GM12878 (cell line): ENCODE measurements at regions not wholly inside any gene's neighbourhood (a gene's known extent, or its start where the extent isn't known, plus 50 kb on each side); places are given as distances from the start of the nearest gene placed in this dataset.

Source experiments
- ATAC-seq: fragments of 200-7000 bp; cut with Tn5 transposase; 3 replicates; pipeline ENCODE4 v1.9.1; 2020; ENCODE audit warnings: mild to moderate bottlenecking, moderate library complexity
- BruUV-seq: library from RNA; stranded (reverse); fragments of 400-500 nt; replicated peaks from 2 replicates; lab custom pipeline; 2021; lab: Mats Ljungman, UMichigan
- CTCF ChIA-PET: fragments of 300-600 bp; sonication (Branson Sonifier 250); formaldehyde crosslinking; extraction: SDS; loops from one replicate; lab custom pipeline; 2021; ENCODE audit warnings: inconsistent platforms; lab: Yijun Ruan, JAX
- POLR2A ChIA-PET: fragments of 350-600 bp; formaldehyde crosslinking; extraction: SDS; loops from one replicate; lab custom pipeline; 2021; ENCODE audit warnings: inconsistent platforms; lab: Charles Lee
- RAD21 ChIA-PET: fragments of 300-600 bp; sonication (Branson Sonifier 250); formaldehyde crosslinking; loops from one replicate; lab custom pipeline; 2023; ENCODE audit warnings: antibody characterized with exemption; ENCODE audit not compliant: unreplicated experiment; lab: Charles Lee
- SMC1A ChIA-PET: fragments of 300-600 bp; sonication (Branson Sonifier 250); formaldehyde crosslinking; loops from one replicate; lab custom pipeline; 2023; ENCODE audit not compliant: unreplicated experiment, uncharacterized antibody; lab: Charles Lee
- DNase-seq: peaks from one replicate; pipeline ENCODE4 v3.0.0-alpha.2; 2011; ENCODE audit warnings: low read depth, low spot score
- FAIRE-seq: peaks from 3 replicates; lab custom pipeline; 2011; peaks lifted over from hg19 to GRCh38; lab: Jason Lieb, UNC
- H2AFZ ChIP-seq: 2 replicates; pipeline ENCODE4 v1.6.0; 2011; ENCODE audit warnings: low read depth, low read length, control low read depth; ENCODE audit not compliant: control insufficient read depth
- H3K27ac ChIP-seq: 2 replicates; pipeline ENCODE4 v1.5.1; 2011; ENCODE audit warnings: control low read depth; ENCODE audit not compliant: control insufficient read depth, insufficient read depth
- H3K27me3 ChIP-seq, 2 experiments: replicated peaks in 1 of 2; 2 replicates each; pipeline versions ENCODE4 v1.6.0 to v1.6.1; 2011; ENCODE audit warnings: low read length in 1 of 2; ENCODE audit not compliant: control insufficient read depth in 2 of 2, insufficient read depth in 2 of 2
- H3K36me3 ChIP-seq, 2 experiments: 2 replicates each; pipeline ENCODE4 v1.5.1; 2011; ENCODE audit warnings: low read length in 1 of 2; ENCODE audit not compliant: control insufficient read depth in 2 of 2, insufficient read depth in 2 of 2
- H3K4me1 ChIP-seq: 2 replicates; pipeline ENCODE4 v1.6.1; 2011; ENCODE audit warnings: mild to moderate bottlenecking, low read length, moderate library complexity, mixed read lengths; ENCODE audit not compliant: control insufficient read depth, insufficient read depth
- H3K4me2 ChIP-seq: 2 replicates; pipeline ENCODE4 v1.6.0; 2011; ENCODE audit warnings: control low read depth; ENCODE audit not compliant: control insufficient read depth, insufficient read depth
- H3K4me3 ChIP-seq: fragments of 200-600 bp; sonication (generic); 2 replicates; pipeline ENCODE4 v1.5.1; 2016
- H3K79me2 ChIP-seq: 2 replicates; pipeline ENCODE4 v1.6.0; 2011; ENCODE audit warnings: low read length; ENCODE audit not compliant: control insufficient read depth, insufficient read depth
- H3K9ac ChIP-seq: 2 replicates; pipeline ENCODE4 v1.8.0; 2011; ENCODE audit warnings: low read length, control low read depth, mixed read lengths; ENCODE audit not compliant: control insufficient read depth, insufficient read depth
- H3K9me3 ChIP-seq: replicated peaks from 3 replicates; pipeline ENCODE4 v1.5.1; 2011; ENCODE audit warnings: mild to moderate bottlenecking, low read length; ENCODE audit not compliant: control insufficient read depth, insufficient read depth
- H4K20me1 ChIP-seq: 2 replicates; pipeline ENCODE4 v1.6.0; 2011; ENCODE audit not compliant: control insufficient read depth, insufficient read depth
- BMI1 ChIP-seq: fragments of 450-650 bp; IDR thresholded peaks from 2 replicates; pipeline ENCODE4 v1.6.1; 2016; ENCODE audit warnings: mild to moderate bottlenecking, moderate library complexity, borderline replicate concordance
- EP300 ChIP-seq, 2 experiments: fragments of 150-350 bp in 1 of 2; IDR thresholded peaks; 2 replicates each; pipeline ENCODE4 v1.6.1; 2011 to 2012; ENCODE audit warnings: low read depth in 2 of 2, low read length in 2 of 2, borderline replicate concordance in 1 of 2, improper control_type of control experiment in 1 of 2, inconsistent platforms in 1 of 2; ENCODE audit not compliant: control insufficient read depth in 1 of 2
- HDGF ChIP-seq: fragments of 450-650 bp; IDR thresholded peaks from 2 replicates; pipeline ENCODE4 v1.6.1; 2016; ENCODE audit warnings: antibody characterized with exemption
- IRF3 ChIP-seq: fragments of 450-650 bp; IDR thresholded peaks from 2 replicates; pipeline ENCODE4 v1.6.1; 2014; ENCODE audit warnings: mild to moderate bottlenecking
- KAT2A ChIP-seq: conservative IDR thresholded peaks from 2 replicates; pipeline ENCODE4 v1.6.1; 2011; ENCODE audit warnings: low read depth, low read length; ENCODE audit not compliant: control insufficient read depth
- MTA3 ChIP-seq: IDR thresholded peaks from 2 replicates; pipeline ENCODE4 v1.6.1; 2012; ENCODE audit warnings: low read length, inconsistent platforms, borderline replicate concordance
- NR2C1 ChIP-seq: fragments of 450-650 bp; IDR thresholded peaks from 2 replicates; pipeline ENCODE4 v1.6.1; 2017; ENCODE audit warnings: antibody characterized with exemption, mild to moderate bottlenecking, moderate library complexity
- PAX8 ChIP-seq: fragments of 450-650 bp; IDR thresholded peaks from 2 replicates; pipeline ENCODE4 v1.6.1; 2017; ENCODE audit warnings: mild to moderate bottlenecking, moderate library complexity
- RUNX3 ChIP-seq: IDR thresholded peaks from 2 replicates; pipeline ENCODE4 v1.6.1; 2012; ENCODE audit warnings: low read length, inconsistent platforms
- TAF1 ChIP-seq: IDR thresholded peaks from 2 replicates; pipeline ENCODE4 v1.6.1; 2011; ENCODE audit warnings: mild to moderate bottlenecking, low read depth, low read length, borderline replicate concordance
- TCF7 ChIP-seq: IDR thresholded peaks from 2 replicates; pipeline ENCODE4 v1.6.1; 2014; ENCODE audit warnings: antibody characterized with exemption, borderline replicate concordance
- WGBS: methylation state at CpG from one replicate; pipeline ENCODE4 v1.1.6; 2016; ENCODE audit warnings: low lambda C conversion rate; ENCODE audit not compliant: insufficient replicate concordance, insufficient coverage; ENCODE audit errors: missing lambda C conversion rate; 5-methylcytosine and 5-hydroxymethylcytosine counted together
- in situ Hi-C: fragments of 300-500 bp; cut with MboI; formaldehyde crosslinking; loops from 9 replicates; pipeline ENCODE4 v1.14.3; 2018; ENCODE audit warnings: mixed read lengths
- intact Hi-C: fragments of 100-400 bp; cut with micrococcal nuclease; formaldehyde crosslinking; loops from one replicate; pipeline ENCODE4 v1.14.2; 2022; ENCODE audit not compliant: unreplicated experiment
- TF ChIP-seq, protein P1 (sequence below): fragments of 450-650 bp; IDR thresholded peaks from 2 replicates; pipeline ENCODE4 v1.6.1; 2017; ENCODE audit warnings: mild to moderate bottlenecking, moderate library complexity
- TF ChIP-seq, protein P2 (sequence below): fragments of 150-350 bp; IDR thresholded peaks from 2 replicates; pipeline ENCODE4 v1.6.1; 2014; ENCODE audit warnings: mild to moderate bottlenecking, low read depth, low read length
- TF ChIP-seq, protein P3 (sequence below), 3 experiments: IDR thresholded peaks in 2 of 3; conservative IDR thresholded peaks in 1 of 3; 2 replicates each; pipeline ENCODE4 v1.5.1; 2011; ENCODE audit warnings: low read depth in 3 of 3, low read length in 3 of 3, mild to moderate bottlenecking in 3 of 3, control low read depth in 2 of 3, moderate library complexity in 2 of 3, inconsistent platforms in 1 of 3, mixed read lengths in 1 of 3; ENCODE audit not compliant: control insufficient read depth in 2 of 3, insufficient read depth in 1 of 3; ENCODE audit errors: extremely low read depth in 1 of 3

GRCh38 chr5:120852222-120852860 is 388.2 kb downstream of the PRR16 start:
- Histone ChIP-seq H3K4me1 (no peaks in the 10 kb centered on the region), H4K20me1 (no peaks in the 10 kb centered on the region), H3K27ac (no peak overlapping the region), H3K27me3 (no peaks in the 10 kb centered on the region), H2AFZ (no peak overlapping the region), H3K4me3 (no peak overlapping the region), H3K9ac (no peak overlapping the region), H3K4me2 (no peak overlapping the region), H3K36me3 (no peaks in the 10 kb centered on the region), H3K9me3 (no peaks in the 10 kb centered on the region), H3K79me2 (no peaks in the 10 kb centered on the region)
- no peak for DNase-seq
- intact Hi-C loops, result no loop called here
- in situ Hi-C loops, result no loop called here
- no peak for ATAC-seq
- ChIA-PET SMC1A (interaction anchor here (1.4 kb wide), 1 partner anchor 11 kb away, joined by 3 read pairs; no protein-coding TSS in a partner anchor), CTCF (interaction anchor here (1.2 kb wide), 1 partner anchor 72 kb away, joined by 3 read pairs; no protein-coding TSS in a partner anchor), POLR2A (no interaction called here), RAD21 (no interaction called here)
- WGBS, result 4% methylated on average over 1 of the region's 1 CpG
- no TSS peak for BruUV-seq
- no peak for FAIRE-seq
- TF ChIP-seq MTA3 (no peak), HDGF (no peak), PAX8 (no peak), EP300 (IDR thresholded peaks at IDR 0.05; ENCODE audit: borderline replicate concordance in 1 of 2, control insufficient read depth in 1 of 2, low read depth in 2 of 2, low read length in 2 of 2) (no peak), NR2C1 (no peak), TCF7 (no peak), KAT2A (no peak), TAF1 (no peak), BMI1 (no peak), IRF3 (no peak), RUNX3 (no peak)
- TF ChIP-seq, protein P1, sequence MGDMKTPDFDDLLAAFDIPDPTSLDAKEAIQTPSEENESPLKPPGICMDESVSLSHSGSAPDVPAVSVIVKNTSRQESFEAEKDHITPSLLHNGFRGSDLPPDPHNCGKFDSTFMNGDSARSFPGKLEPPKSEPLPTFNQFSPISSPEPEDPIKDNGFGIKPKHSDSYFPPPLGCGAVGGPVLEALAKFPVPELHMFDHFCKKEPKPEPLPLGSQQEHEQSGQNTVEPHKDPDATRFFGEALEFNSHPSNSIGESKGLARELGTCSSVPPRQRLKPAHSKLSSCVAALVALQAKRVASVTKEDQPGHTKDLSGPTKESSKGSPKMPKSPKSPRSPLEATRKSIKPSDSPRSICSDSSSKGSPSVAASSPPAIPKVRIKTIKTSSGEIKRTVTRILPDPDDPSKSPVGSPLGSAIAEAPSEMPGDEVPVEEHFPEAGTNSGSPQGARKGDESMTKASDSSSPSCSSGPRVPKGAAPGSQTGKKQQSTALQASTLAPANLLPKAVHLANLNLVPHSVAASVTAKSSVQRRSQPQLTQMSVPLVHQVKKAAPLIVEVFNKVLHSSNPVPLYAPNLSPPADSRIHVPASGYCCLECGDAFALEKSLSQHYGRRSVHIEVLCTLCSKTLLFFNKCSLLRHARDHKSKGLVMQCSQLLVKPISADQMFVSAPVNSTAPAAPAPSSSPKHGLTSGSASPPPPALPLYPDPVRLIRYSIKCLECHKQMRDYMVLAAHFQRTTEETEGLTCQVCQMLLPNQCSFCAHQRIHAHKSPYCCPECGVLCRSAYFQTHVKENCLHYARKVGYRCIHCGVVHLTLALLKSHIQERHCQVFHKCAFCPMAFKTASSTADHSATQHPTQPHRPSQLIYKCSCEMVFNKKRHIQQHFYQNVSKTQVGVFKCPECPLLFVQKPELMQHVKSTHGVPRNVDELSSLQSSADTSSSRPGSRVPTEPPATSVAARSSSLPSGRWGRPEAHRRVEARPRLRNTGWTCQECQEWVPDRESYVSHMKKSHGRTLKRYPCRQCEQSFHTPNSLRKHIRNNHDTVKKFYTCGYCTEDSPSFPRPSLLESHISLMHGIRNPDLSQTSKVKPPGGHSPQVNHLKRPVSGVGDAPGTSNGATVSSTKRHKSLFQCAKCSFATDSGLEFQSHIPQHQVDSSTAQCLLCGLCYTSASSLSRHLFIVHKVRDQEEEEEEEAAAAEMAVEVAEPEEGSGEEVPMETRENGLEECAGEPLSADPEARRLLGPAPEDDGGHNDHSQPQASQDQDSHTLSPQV, result no peak
- TF ChIP-seq, protein P2, sequence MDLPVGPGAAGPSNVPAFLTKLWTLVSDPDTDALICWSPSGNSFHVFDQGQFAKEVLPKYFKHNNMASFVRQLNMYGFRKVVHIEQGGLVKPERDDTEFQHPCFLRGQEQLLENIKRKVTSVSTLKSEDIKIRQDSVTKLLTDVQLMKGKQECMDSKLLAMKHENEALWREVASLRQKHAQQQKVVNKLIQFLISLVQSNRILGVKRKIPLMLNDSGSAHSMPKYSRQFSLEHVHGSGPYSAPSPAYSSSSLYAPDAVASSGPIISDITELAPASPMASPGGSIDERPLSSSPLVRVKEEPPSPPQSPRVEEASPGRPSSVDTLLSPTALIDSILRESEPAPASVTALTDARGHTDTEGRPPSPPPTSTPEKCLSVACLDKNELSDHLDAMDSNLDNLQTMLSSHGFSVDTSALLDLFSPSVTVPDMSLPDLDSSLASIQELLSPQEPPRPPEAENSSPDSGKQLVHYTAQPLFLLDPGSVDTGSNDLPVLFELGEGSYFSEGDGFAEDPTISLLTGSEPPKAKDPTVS, result no peak
- TF ChIP-seq, protein P3, sequence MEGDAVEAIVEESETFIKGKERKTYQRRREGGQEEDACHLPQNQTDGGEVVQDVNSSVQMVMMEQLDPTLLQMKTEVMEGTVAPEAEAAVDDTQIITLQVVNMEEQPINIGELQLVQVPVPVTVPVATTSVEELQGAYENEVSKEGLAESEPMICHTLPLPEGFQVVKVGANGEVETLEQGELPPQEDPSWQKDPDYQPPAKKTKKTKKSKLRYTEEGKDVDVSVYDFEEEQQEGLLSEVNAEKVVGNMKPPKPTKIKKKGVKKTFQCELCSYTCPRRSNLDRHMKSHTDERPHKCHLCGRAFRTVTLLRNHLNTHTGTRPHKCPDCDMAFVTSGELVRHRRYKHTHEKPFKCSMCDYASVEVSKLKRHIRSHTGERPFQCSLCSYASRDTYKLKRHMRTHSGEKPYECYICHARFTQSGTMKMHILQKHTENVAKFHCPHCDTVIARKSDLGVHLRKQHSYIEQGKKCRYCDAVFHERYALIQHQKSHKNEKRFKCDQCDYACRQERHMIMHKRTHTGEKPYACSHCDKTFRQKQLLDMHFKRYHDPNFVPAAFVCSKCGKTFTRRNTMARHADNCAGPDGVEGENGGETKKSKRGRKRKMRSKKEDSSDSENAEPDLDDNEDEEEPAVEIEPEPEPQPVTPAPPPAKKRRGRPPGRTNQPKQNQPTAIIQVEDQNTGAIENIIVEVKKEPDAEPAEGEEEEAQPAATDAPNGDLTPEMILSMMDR (IDR thresholded peaks at IDR 0.05 in 2 of 3, conservative IDR thresholded peaks at IDR 0.05 in 1 of 3; ENCODE audit: control insufficient read depth in 2 of 3, extremely low read depth in 1 of 3, insufficient read depth in 1 of 3, low read depth in 3 of 3, low read length in 3 of 3), result no peak
